ENCODE measurements at regions not wholly inside any gene's neighbourhood (a gene's known extent, or its start where the extent isn't known, plus 50 kb on each side); places are given as distances from the start of the nearest gene placed in this dataset.

DNA sequence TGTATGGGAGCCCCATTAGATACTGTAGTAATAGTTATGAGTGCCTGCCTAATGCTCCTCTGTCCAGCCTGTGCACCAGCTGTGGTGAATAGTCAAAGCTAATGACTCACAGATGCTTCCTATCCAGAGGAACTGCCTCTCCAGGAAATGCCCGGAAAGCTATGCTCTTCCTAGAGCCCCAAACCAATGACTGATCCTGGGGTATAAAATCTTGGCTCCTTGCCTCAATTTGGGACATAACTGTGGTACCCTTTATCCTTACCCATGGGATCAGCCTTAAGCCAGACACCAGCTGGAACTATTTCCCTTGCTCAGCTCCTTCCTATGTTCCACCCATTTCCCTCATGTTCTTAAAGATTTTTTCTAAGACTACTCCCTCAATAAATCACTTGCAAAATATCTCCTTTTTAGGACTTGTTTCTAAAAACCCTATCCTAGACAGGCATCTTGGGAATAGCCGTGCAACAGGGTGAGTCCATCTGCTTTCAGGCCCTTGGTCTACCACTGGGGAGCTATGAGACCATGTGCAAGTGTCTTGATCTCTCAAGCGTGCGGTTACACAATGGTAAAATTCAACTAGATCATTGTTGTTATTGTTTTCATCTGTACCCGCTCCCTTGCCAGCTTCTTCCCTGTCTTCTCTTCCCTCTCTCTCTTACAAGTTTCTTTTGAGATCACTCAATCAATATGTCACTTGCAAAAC, 283.7 kb downstream of the BTBD3 start (continued):
- TF ChIP-seq SIN3A (conservative IDR thresholded peaks at IDR 0.05 in 1 of 2, IDR thresholded peaks at IDR 0.05 in 1 of 2; ENCODE audit: low read depth in 1 of 2, low read length in 2 of 2): no peak

All from H1 (cell line).